ENCODE measurements at regions not wholly inside any gene's neighbourhood (a gene's known extent, or its start where the extent isn't known, plus 50 kb on each side); places are given as distances from the start of the nearest gene placed in this dataset.
A peak's percentile ranks its signal among the peaks of the same experiment; 100 is the strongest.
"Not testable (repeated sequence)": the region's sequence is repeated elsewhere in the genome, so short reads cannot be mapped to it uniquely, and the experiment has no call there.

- no peak for ATAC-seq
- intact Hi-C loops (cut with DNase I, micrococcal nuclease): no loop called here
- Histone ChIP-seq H3K4me3 (no peak overlapping the region), H3K4me1 (ENCODE audit: low read depth) (peaks cover 21% of the 10 kb centered on the region), H3K36me3 (ENCODE audit: low read depth) (no peaks in the 10 kb centered on the region), H3K9me3 (no peaks in the 10 kb centered on the region)
- no peak for TF ChIP-seq CTCF (IDR thresholded peaks at IDR 0.05)
- DNase-seq: peak in 2 of 3 donors; percentile 53 to 54
Observed at GRCh38 chr9:136599074-136599531, 53.3 kb upstream of the NOTCH1 start.

GRCh38 chr9:136598390-136599073 is 52.7 kb upstream of the NOTCH1 start:
- peaks cover 15% of the 10 kb centered on the region for H3K4me1 ChIP-seq (ENCODE audit: low read depth)
- H3K36me3 ChIP-seq (ENCODE audit: low read depth); H3K9me3 ChIP-seq; H3K4me3 ChIP-seq; ATAC-seq; intact Hi-C loops (cut with DNase I, micrococcal nuclease): not testable (repeated sequence)
- DNase-seq: peak in 1 of 3 donors; percentile 8

GRCh38 chr9:136597965-136598364 is 52.1 kb upstream of the NOTCH1 start:
- TF ChIP-seq CTCF (IDR thresholded peaks at IDR 0.05): no peak
- no peak for ATAC-seq
- intact Hi-C loops (cut with DNase I, micrococcal nuclease): no loop called here
- peak in 1 of 3 donors; percentile 43 for DNase-seq
- Histone ChIP-seq H3K36me3 (ENCODE audit: low read depth) (no peaks in the 10 kb centered on the region), H3K4me3 (no peak overlapping the region), H3K4me1 (ENCODE audit: low read depth) (peaks cover 11% of the 10 kb centered on the region), H3K9me3 (no peaks in the 10 kb centered on the region)

- no peaks in the 10 kb centered on the region for H3K36me3 ChIP-seq (ENCODE audit: low read depth)
- intact Hi-C loops (cut with DNase I, micrococcal nuclease): no loop called here
- peak; percentile 40 for ATAC-seq
- TF ChIP-seq CTCF (IDR thresholded peaks at IDR 0.05): no peak
- no peak overlapping the region for H3K4me3 ChIP-seq
- peak in 2 of 3 donors; percentile 45 to 56 for DNase-seq
- H3K4me1 ChIP-seq (ENCODE audit: low read depth): peaks cover 7% of the 10 kb centered on the region
- H3K9me3 ChIP-seq: no peaks in the 10 kb centered on the region
Observed at GRCh38 chr9:136597141-136597885, 51.5 kb upstream of the NOTCH1 start.

GRCh38 chr9:136596630-136597031 is 50.8 kb upstream of the NOTCH1 start:
- peaks cover 7% of the 10 kb centered on the region for H3K4me1 ChIP-seq (ENCODE audit: low read depth)
- no peak for TF ChIP-seq CTCF (IDR thresholded peaks at IDR 0.05)
- no peaks in the 10 kb centered on the region for H3K36me3 ChIP-seq (ENCODE audit: low read depth)
- H3K4me3 ChIP-seq: no peak overlapping the region
- peak in 2 of 3 donors; percentile 46 to 50 for DNase-seq
- H3K9me3 ChIP-seq: no peaks in the 10 kb centered on the region
- peak; percentile 55 for ATAC-seq
- intact Hi-C loops (cut with DNase I, micrococcal nuclease): no loop called here

GRCh38 chr9:136596217-136596616 is 50.4 kb upstream of the NOTCH1 start:
- Histone ChIP-seq H3K9me3 (no peaks in the 10 kb centered on the region), H3K36me3 (ENCODE audit: low read depth) (no peaks in the 10 kb centered on the region), H3K4me3 (no peak overlapping the region), H3K4me1 (ENCODE audit: low read depth) (peaks cover 7% of the 10 kb centered on the region)
- DNase-seq (peak in 1 of 3 donors; percentile 44), ATAC-seq (peak; percentile 52)
- TF ChIP-seq CTCF (IDR thresholded peaks at IDR 0.05): no peak
- intact Hi-C loops (cut with DNase I, micrococcal nuclease): no loop called here
